ENCODE measurements at regions not wholly inside any gene's neighbourhood (a gene's known extent, or its start where the extent isn't known, plus 50 kb on each side); places are given as distances from the start of the nearest gene placed in this dataset.

DNA sequence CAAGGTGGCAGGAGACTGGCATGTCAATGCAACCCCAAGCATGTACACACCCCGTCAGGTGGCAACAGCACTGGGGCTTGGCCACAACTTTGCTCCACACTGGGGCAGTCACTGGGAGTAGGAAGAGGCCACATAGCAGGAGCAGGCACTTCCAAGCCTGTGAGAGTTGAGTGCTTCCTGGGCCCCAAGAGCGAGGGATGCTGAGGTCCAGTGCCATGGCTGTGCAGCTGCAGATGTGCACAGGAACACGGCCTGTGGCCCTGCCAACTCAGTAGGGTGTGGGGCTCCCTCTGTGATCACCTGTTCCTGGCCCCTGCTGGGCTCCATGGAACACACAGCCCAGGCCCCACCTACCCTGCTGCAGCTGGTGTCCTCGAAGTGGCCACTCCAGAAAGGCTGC is 932.8 kb upstream of the SORCS1 start:
- DNase-seq: no peak
- Histone ChIP-seq H3K27ac (no peak overlapping the region), H3K4me3 (no peak overlapping the region), H3K27me3 (no peaks in the 10 kb centered on the region), H3K9me3 (no peaks in the 10 kb centered on the region), H3K4me1 (no peaks in the 10 kb centered on the region), H3K36me3 (no peaks in the 10 kb centered on the region)
- intact Hi-C loops (cut with DNase I; ENCODE audit: low total_unique reads): no loop called here
- TF ChIP-seq, protein P1, sequence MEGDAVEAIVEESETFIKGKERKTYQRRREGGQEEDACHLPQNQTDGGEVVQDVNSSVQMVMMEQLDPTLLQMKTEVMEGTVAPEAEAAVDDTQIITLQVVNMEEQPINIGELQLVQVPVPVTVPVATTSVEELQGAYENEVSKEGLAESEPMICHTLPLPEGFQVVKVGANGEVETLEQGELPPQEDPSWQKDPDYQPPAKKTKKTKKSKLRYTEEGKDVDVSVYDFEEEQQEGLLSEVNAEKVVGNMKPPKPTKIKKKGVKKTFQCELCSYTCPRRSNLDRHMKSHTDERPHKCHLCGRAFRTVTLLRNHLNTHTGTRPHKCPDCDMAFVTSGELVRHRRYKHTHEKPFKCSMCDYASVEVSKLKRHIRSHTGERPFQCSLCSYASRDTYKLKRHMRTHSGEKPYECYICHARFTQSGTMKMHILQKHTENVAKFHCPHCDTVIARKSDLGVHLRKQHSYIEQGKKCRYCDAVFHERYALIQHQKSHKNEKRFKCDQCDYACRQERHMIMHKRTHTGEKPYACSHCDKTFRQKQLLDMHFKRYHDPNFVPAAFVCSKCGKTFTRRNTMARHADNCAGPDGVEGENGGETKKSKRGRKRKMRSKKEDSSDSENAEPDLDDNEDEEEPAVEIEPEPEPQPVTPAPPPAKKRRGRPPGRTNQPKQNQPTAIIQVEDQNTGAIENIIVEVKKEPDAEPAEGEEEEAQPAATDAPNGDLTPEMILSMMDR (IDR thresholded peaks at IDR 0.05): no peak

DNA sequence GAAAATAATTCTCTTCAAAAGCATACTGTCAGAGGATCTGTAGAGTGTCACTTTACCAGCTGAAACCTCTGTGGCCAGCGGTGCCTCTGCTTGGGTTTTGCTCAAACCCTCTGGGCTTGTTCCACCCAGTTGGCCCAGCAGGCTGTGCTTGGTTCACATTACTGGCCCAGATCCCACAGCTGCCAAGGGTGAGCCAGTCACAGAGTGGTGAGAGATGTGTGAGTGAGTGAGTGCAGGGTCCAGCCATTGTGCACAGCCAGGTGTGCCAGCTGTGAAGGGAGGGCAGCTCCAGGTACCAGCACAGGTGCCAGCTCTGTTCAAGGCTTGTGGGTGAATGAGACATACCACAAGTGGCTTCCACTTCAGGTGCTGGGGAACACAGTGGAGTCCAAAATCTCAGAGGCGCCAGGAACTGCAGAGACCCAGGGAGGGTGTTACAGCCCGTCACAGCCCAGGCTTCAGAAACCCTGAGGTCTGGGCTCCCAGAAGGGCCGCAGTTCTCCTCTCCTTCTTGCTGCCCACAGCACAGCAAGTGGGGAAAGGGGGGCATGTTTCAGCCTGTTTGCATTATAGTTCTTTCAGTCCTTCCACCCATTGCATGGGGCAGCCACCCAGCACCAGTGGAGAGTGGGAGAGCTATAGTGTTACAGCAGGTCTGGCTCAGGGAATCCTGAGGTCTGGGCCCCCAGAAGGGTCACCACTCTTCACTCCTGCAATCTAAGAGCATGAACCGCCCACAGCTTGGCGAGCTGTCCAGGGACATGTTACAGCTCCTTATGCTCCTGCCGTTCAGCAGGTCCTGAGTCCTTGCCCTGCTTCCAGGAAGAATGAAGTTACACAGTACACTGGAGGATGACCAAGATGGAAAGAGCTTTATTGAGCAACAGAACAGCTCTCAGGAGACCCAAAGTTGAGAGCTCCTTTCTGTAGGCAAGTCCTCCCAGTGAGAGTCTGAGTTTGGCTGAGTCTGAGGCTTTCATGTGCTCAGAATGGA is 931.7 kb upstream of the SORCS1 start:
- DNase-seq: no peak
- no peaks in the 10 kb centered on the region for H3K4me1 ChIP-seq
- intact Hi-C loops (cut with DNase I; ENCODE audit: low total_unique reads): no loop called here
- TF ChIP-seq, protein P1 (IDR thresholded peaks at IDR 0.05): no peak
- no peaks in the 10 kb centered on the region for H3K36me3 ChIP-seq
- no peaks in the 10 kb centered on the region for H3K27me3 ChIP-seq
- H3K4me3 ChIP-seq: no peak overlapping the region
- H3K9me3 ChIP-seq: no peaks in the 10 kb centered on the region
- H3K27ac ChIP-seq: no peak overlapping the region

DNA sequence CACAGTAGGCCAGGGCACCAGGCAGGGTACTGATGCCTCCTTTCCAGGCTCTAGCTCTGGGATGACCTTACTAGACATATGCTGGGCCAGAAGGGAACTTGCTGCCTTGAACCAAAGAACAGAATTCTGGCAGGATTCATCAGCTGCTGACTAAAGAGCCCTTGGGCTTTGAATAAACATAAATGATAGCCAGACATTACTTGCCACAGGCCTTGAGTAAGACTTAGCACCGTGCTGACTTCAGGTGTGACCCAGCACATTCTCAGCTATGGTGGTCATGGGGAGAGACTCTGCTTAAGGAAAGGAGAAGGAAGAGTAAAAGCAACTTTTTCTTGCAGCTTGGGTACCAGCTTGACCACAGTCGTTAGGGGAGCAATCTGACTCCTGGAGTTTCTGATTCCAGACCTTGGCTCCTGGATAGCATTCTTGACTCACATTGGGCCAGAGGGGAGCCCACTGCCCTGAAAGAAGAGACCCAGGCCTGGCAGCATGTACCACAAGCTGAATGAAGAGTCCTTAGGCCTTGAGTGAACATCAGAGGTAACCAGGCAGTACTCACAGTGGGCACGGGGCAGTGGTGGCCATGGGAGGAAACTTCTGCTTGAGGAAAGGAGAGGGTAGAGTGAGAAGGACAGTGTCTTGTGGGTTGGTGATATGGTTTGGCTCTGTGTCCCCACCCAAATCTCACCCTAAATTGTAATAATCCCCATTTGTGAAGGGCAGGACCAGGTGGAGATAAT is 926.1 kb upstream of the SORCS1 start:
- TF ChIP-seq, protein P1 (IDR thresholded peaks at IDR 0.05): no peak

DNA sequence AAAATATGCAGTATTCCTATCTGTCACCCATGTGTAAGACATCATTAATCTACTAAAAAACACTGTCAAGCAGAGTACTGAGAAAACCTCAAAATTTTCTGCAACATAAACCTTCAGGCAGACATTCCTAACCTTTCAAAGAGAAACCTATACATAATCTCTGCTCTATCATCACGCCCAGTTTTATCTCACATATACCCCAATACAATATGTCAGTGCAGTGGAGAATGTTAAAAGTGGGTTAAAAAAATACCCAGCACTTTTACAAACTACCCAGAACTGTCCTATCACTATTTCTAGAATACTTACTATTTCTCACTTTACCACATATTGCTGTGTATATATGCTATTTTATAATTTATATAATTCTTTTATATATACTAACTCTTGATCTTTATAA is 922.0 kb upstream of the SORCS1 start:
- no peak overlapping the region for H3K4me3 ChIP-seq
- H3K27me3 ChIP-seq: no peaks in the 10 kb centered on the region
- no peaks in the 10 kb centered on the region for H3K4me1 ChIP-seq
- no peak for DNase-seq
- intact Hi-C loops (cut with DNase I; ENCODE audit: low total_unique reads): no loop called here
- H3K36me3 ChIP-seq: no peaks in the 10 kb centered on the region
- no peaks in the 10 kb centered on the region for H3K9me3 ChIP-seq
- no peak overlapping the region for H3K27ac ChIP-seq
- TF ChIP-seq, protein P1 (IDR thresholded peaks at IDR 0.05): no peak

More for the DNA sequence above, 926.1 kb upstream of the SORCS1 start:
- Histone ChIP-seq H3K27me3 (no peaks in the 10 kb centered on the region), H3K4me1 (no peaks in the 10 kb centered on the region), H3K36me3 (no peaks in the 10 kb centered on the region), H3K27ac (no peak overlapping the region), H3K9me3 (no peaks in the 10 kb centered on the region), H3K4me3 (no peak overlapping the region)
- intact Hi-C loops (cut with DNase I; ENCODE audit: low total_unique reads): no loop called here
- DNase-seq: no peak

DNA sequence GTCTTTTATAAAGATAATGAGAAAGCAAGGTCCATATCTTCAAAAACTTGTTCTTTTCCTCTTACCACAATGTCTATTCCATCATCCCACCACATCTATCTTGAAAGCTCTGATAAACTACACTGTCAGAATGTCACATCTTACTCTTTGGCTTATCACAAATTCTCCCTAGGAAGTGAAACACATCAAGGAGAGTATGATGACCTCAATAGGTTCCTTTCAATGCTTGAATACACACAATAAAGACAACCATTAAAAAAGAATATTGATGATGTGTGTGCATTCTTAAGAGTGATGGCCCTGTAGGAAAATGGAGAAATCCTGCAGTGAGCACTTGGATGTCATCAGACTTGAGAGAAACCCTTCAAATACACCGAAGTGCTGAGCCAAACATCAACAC is 918.1 kb upstream of the SORCS1 start:
- Histone ChIP-seq H3K36me3 (no peaks in the 10 kb centered on the region), H3K4me3 (no peak overlapping the region), H3K4me1 (no peaks in the 10 kb centered on the region), H3K27ac (no peak overlapping the region), H3K27me3 (no peaks in the 10 kb centered on the region), H3K9me3 (no peaks in the 10 kb centered on the region)
- intact Hi-C loops (cut with DNase I; ENCODE audit: low total_unique reads): no loop called here
- TF ChIP-seq, protein P1 (IDR thresholded peaks at IDR 0.05): no peak
- DNase-seq: no peak
